ENCODE measurements at regions not wholly inside any gene's neighbourhood (a gene's known extent, or its start where the extent isn't known, plus 50 kb on each side); places are given as distances from the start of the nearest gene placed in this dataset.

GRCh38 chr10:56836659-56837058 lies 475.6 kb upstream of the ZWINT start:
- no peak overlapping the region for H3K4me3 ChIP-seq (ENCODE audit: low read length)
- H3K27me3 ChIP-seq (ENCODE audit: insufficient read depth, low read length), result no peaks in the 10 kb centered on the region
- H3K4me1 ChIP-seq (ENCODE audit: insufficient read depth, low read length), result no peaks in the 10 kb centered on the region
- no peaks in the 10 kb centered on the region for H3K9me3 ChIP-seq (ENCODE audit: insufficient read depth, low read depth, low read length)
- H3K36me3 ChIP-seq (ENCODE audit: insufficient read depth, low read length), result no peaks in the 10 kb centered on the region
- no peak overlapping the region for H3K27ac ChIP-seq (ENCODE audit: low read depth, low read length)
- no peak overlapping the region for H3K9ac ChIP-seq (ENCODE audit: low read depth, low read length)

DNA sequence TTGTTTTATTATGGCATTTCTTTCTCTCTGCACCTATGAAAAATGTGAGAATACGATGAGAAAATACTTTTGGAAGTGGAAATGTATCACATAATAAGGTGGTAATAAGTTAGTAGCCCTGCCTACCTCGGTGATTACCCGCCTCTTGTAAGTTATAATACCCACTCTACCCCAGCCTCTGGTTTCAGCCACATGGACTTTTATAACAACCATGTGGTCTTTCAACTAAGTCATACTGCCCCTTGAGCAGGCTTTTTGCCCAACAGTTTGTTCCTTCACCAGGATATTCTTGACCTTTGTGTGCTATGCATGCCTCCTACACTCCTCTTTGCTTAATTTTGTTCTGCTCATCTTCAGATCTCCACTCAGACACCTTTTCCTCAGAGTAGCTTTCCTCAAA lies 470.6 kb upstream of the ZWINT start:
- no peaks in the 10 kb centered on the region for H3K9me3 ChIP-seq (ENCODE audit: insufficient read depth, low read depth, low read length)
- H3K36me3 ChIP-seq (ENCODE audit: insufficient read depth, low read length), result no peaks in the 10 kb centered on the region
- WGBS, result 72% methylated on average over 2 of the region's 3 CpGs
- H3K27me3 ChIP-seq (ENCODE audit: insufficient read depth, low read length), result no peaks in the 10 kb centered on the region
- H3K4me1 ChIP-seq (ENCODE audit: insufficient read depth, low read length), result no peaks in the 10 kb centered on the region
- H3K27ac ChIP-seq (ENCODE audit: low read depth, low read length), result no peak overlapping the region
- no peak overlapping the region for H3K4me3 ChIP-seq (ENCODE audit: low read length)
- H3K9ac ChIP-seq (ENCODE audit: low read depth, low read length), result no peak overlapping the region

GRCh38 chr10:56823849-56824248 lies 462.8 kb upstream of the ZWINT start:
- Histone ChIP-seq H3K4me3 (ENCODE audit: low read length) (no peak overlapping the region), H3K36me3 (ENCODE audit: insufficient read depth, low read length) (no peaks in the 10 kb centered on the region), H3K9ac (ENCODE audit: low read depth, low read length) (no peak overlapping the region), H3K27ac (ENCODE audit: low read depth, low read length) (no peak overlapping the region), H3K9me3 (ENCODE audit: insufficient read depth, low read depth, low read length) (peaks cover 12% of the 10 kb centered on the region), H3K4me1 (ENCODE audit: insufficient read depth, low read length) (no peaks in the 10 kb centered on the region), H3K27me3 (ENCODE audit: insufficient read depth, low read length) (no peaks in the 10 kb centered on the region)
- 78% methylated on average over 1 of the region's 1 CpG for WGBS

DNA sequence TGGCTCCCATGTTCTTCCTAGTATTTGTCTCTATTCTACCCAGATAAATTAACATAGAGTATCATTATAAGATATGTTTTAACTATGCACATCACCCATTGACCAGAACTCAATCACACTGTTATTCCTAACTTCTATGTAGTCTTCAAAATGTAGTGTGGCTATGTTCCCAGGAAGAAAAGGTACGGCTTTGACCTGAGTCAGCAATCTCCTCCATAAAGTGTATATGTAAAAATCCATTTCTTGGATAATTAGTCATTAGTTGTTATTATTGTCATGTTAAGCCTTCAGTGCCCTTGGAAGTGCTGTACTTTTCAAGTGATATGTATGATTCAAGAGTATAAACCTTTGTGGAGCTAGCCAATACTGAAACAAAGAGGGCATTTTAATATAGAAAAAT lies 444.0 kb upstream of the ZWINT start:
- H3K27ac ChIP-seq (ENCODE audit: low read depth, low read length), result no peak overlapping the region
- H3K9me3 ChIP-seq (ENCODE audit: insufficient read depth, low read depth, low read length), result no peaks in the 10 kb centered on the region
- H3K27me3 ChIP-seq (ENCODE audit: insufficient read depth, low read length), result no peaks in the 10 kb centered on the region
- no peaks in the 10 kb centered on the region for H3K36me3 ChIP-seq (ENCODE audit: insufficient read depth, low read length)
- H3K4me1 ChIP-seq (ENCODE audit: insufficient read depth, low read length), result no peaks in the 10 kb centered on the region
- no peak overlapping the region for H3K4me3 ChIP-seq (ENCODE audit: low read length)
- no peak overlapping the region for H3K9ac ChIP-seq (ENCODE audit: low read depth, low read length)
- WGBS, result no CpG with 5 or more reads among the region's 1 CpG

DNA sequence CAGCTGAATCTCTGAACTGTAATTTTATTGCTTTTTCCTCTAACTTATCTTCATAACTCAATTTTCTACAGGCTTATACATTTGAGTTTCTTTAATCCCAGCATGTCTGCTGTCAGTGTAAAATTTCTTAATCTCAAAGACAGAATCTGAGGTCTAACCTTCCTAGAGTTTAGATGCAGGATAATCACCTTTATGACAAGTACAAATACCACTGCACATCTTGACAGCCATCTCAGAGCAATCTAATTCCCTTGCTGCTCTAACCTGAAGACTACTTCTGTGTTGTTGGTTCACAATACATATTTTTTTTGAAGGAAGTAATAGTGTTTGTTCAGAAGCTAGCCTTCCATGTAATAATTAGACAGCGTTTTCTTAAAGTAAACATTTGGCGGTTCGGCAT lies 424.2 kb upstream of the ZWINT start:
- no peaks in the 10 kb centered on the region for H3K4me1 ChIP-seq (ENCODE audit: insufficient read depth, low read length)
- no peaks in the 10 kb centered on the region for H3K27me3 ChIP-seq (ENCODE audit: insufficient read depth, low read length)
- H3K27ac ChIP-seq (ENCODE audit: low read depth, low read length), result no peak overlapping the region
- no peaks in the 10 kb centered on the region for H3K36me3 ChIP-seq (ENCODE audit: insufficient read depth, low read length)
- no peak overlapping the region for H3K4me3 ChIP-seq (ENCODE audit: low read length)
- no peaks in the 10 kb centered on the region for H3K9me3 ChIP-seq (ENCODE audit: insufficient read depth, low read depth, low read length)
- no CpG with 5 or more reads among the region's 3 CpGs for WGBS
- H3K9ac ChIP-seq (ENCODE audit: low read depth, low read length), result no peak overlapping the region

GRCh38 chr10:56782503-56782902 lies 421.4 kb upstream of the ZWINT start:
- WGBS, result 55% methylated on average over 4 of the region's 4 CpGs
- Histone ChIP-seq H3K27me3 (ENCODE audit: insufficient read depth, low read length) (no peaks in the 10 kb centered on the region), H3K4me1 (ENCODE audit: insufficient read depth, low read length) (no peaks in the 10 kb centered on the region), H3K4me3 (ENCODE audit: low read length) (no peak overlapping the region), H3K9ac (ENCODE audit: low read depth, low read length) (no peak overlapping the region), H3K9me3 (ENCODE audit: insufficient read depth, low read depth, low read length) (no peaks in the 10 kb centered on the region), H3K36me3 (ENCODE audit: insufficient read depth, low read length) (no peaks in the 10 kb centered on the region), H3K27ac (ENCODE audit: low read depth, low read length) (no peak overlapping the region)

DNA sequence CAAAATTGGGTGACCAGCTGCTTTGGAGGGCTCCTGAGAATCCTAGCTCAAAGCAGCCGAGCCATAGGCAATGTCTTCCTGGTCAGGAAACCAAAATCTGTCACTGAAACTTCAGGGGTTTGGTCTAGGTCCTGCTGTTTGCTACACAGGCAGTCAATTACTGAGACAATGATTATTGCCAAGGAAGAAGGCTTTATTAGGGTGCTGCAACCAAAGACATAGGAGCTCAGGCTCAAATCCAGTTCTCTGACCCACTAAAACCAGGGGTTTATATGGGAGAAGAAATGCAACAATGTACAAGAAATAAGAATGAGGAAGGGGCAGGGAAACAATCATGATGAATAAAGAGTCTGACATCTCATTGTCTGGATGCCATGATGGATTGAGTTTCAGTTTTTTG lies 410.3 kb upstream of the ZWINT start:
- H3K4me1 ChIP-seq (ENCODE audit: insufficient read depth, low read length), result no peaks in the 10 kb centered on the region
- WGBS, result 91% methylated on average over 1 of the region's 1 CpG
- H3K9ac ChIP-seq (ENCODE audit: low read depth, low read length), result no peak overlapping the region
- H3K36me3 ChIP-seq (ENCODE audit: insufficient read depth, low read length), result no peaks in the 10 kb centered on the region
- peaks cover 38% of the 10 kb centered on the region for H3K9me3 ChIP-seq (ENCODE audit: insufficient read depth, low read depth, low read length)
- no peak overlapping the region for H3K27ac ChIP-seq (ENCODE audit: low read depth, low read length)
- no peaks in the 10 kb centered on the region for H3K27me3 ChIP-seq (ENCODE audit: insufficient read depth, low read length)
- no peak overlapping the region for H3K4me3 ChIP-seq (ENCODE audit: low read length)

GRCh38 chr10:56763090-56763489 lies 402.0 kb upstream of the ZWINT start:
- no peak overlapping the region for H3K27ac ChIP-seq (ENCODE audit: low read depth, low read length)
- WGBS, result 90% methylated on average over 2 of the region's 2 CpGs
- no peak overlapping the region for H3K4me3 ChIP-seq (ENCODE audit: low read length)
- H3K36me3 ChIP-seq (ENCODE audit: insufficient read depth, low read length), result no peaks in the 10 kb centered on the region
- H3K9ac ChIP-seq (ENCODE audit: low read depth, low read length), result no peak overlapping the region
- no peaks in the 10 kb centered on the region for H3K27me3 ChIP-seq (ENCODE audit: insufficient read depth, low read length)
- H3K4me1 ChIP-seq (ENCODE audit: insufficient read depth, low read length), result no peaks in the 10 kb centered on the region
- H3K9me3 ChIP-seq (ENCODE audit: insufficient read depth, low read depth, low read length), result peaks cover 42% of the 10 kb centered on the region

DNA sequence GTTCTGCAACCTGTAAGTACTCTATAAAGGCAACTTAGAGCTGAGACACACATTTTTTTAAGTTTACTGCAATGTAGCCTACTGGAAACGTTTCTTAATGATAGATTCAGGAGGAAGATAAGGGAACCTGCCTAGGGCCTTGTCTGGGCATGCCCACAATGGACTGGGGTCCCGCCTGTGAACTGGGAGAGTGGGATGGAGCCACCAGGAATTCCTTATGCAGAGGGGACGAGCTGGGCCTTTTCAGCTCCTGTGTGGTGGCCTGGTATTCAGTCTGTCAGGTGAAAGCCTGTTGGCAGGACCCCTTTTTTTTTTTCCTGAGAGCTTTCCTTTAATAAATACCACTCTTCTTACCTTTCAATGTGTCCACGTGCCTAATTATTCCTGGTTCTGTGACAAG lies 384.4 kb upstream of the ZWINT start:
- Histone ChIP-seq H3K9ac (ENCODE audit: low read depth, low read length) (no peak overlapping the region), H3K4me3 (ENCODE audit: low read length) (no peak overlapping the region), H3K27ac (ENCODE audit: low read depth, low read length) (no peak overlapping the region), H3K4me1 (ENCODE audit: insufficient read depth, low read length) (no peaks in the 10 kb centered on the region), H3K36me3 (ENCODE audit: insufficient read depth, low read length) (no peaks in the 10 kb centered on the region), H3K9me3 (ENCODE audit: insufficient read depth, low read depth, low read length) (no peaks in the 10 kb centered on the region), H3K27me3 (ENCODE audit: insufficient read depth, low read length) (no peaks in the 10 kb centered on the region)
- WGBS, result 90% methylated on average over 4 of the region's 4 CpGs

- H3K27ac ChIP-seq (ENCODE audit: low read depth, low read length), result no peak overlapping the region
These were observed 367.3 kb upstream of the ZWINT start for GRCh38 chr10:56728349-56728748.

GRCh38 chr10:56722912-56723311 lies 361.9 kb upstream of the ZWINT start:
- no peaks in the 10 kb centered on the region for H3K36me3 ChIP-seq (ENCODE audit: insufficient read depth, low read length)
- no peaks in the 10 kb centered on the region for H3K27me3 ChIP-seq (ENCODE audit: insufficient read depth, low read length)
- no peak overlapping the region for H3K9ac ChIP-seq (ENCODE audit: low read depth, low read length)
- no peaks in the 10 kb centered on the region for H3K9me3 ChIP-seq (ENCODE audit: insufficient read depth, low read depth, low read length)
- H3K27ac ChIP-seq (ENCODE audit: low read depth, low read length), result no peak overlapping the region
- 86% methylated on average over 7 of the region's 7 CpGs for WGBS
- no peaks in the 10 kb centered on the region for H3K4me1 ChIP-seq (ENCODE audit: insufficient read depth, low read length)
- no peak overlapping the region for H3K4me3 ChIP-seq (ENCODE audit: low read length)

More at GRCh38 chr10:56728349-56728748, 367.3 kb upstream of the ZWINT start:
- Histone ChIP-seq H3K4me1 (ENCODE audit: insufficient read depth, low read length) (no peaks in the 10 kb centered on the region), H3K36me3 (ENCODE audit: insufficient read depth, low read length) (no peaks in the 10 kb centered on the region), H3K9me3 (ENCODE audit: insufficient read depth, low read depth, low read length) (no peaks in the 10 kb centered on the region), H3K4me3 (ENCODE audit: low read length) (no peak overlapping the region), H3K9ac (ENCODE audit: low read depth, low read length) (no peak overlapping the region), H3K27me3 (ENCODE audit: insufficient read depth, low read length) (no peaks in the 10 kb centered on the region)
- 94% methylated on average over 2 of the region's 2 CpGs for WGBS

- Histone ChIP-seq H3K4me1 (ENCODE audit: insufficient read depth, low read length) (no peaks in the 10 kb centered on the region), H3K4me3 (ENCODE audit: low read length) (no peak overlapping the region), H3K36me3 (ENCODE audit: insufficient read depth, low read length) (no peaks in the 10 kb centered on the region), H3K27me3 (ENCODE audit: insufficient read depth, low read length) (no peaks in the 10 kb centered on the region), H3K9me3 (ENCODE audit: insufficient read depth, low read depth, low read length) (no peaks in the 10 kb centered on the region), H3K9ac (ENCODE audit: low read depth, low read length) (no peak overlapping the region), H3K27ac (ENCODE audit: low read depth, low read length) (no peak overlapping the region)
- 100% methylated on average over 1 of the region's 2 CpGs for WGBS
These were observed 354.2 kb upstream of the ZWINT start for GRCh38 chr10:56715262-56715661.
